Mesothelial cell of epicardium (in vitro differentiated cells): ENCODE measurements at regions not wholly inside any gene's neighbourhood (a gene's known extent, or its start where the extent isn't known, plus 50 kb on each side); places are given as distances from the start of the nearest gene placed in this dataset.

ENCODE experiments used
- DNase-seq, 2 experiments: peaks; one replicate each; pipeline ENCODE4 v3.0.0; 2021; ENCODE audit warnings: low spot score in 2 of 2; ENCODE audit not compliant: unreplicated experiment in 2 of 2
- H3K27ac Mint-ChIP-seq: 2 replicates; pipeline ENCODE4 v1.8.0; 2021; ENCODE audit warnings: mixed read lengths
- H3K27me3 Mint-ChIP-seq: 2 replicates; pipeline ENCODE4 v1.8.0; 2021; ENCODE audit warnings: low read depth, mixed read lengths
- H3K36me3 Mint-ChIP-seq: 2 replicates; pipeline ENCODE4 v1.8.0; 2021; ENCODE audit warnings: mixed read lengths
- H3K4me1 Mint-ChIP-seq: 2 replicates; pipeline ENCODE4 v1.8.0; 2021; ENCODE audit warnings: mixed read lengths
- H3K4me3 Mint-ChIP-seq: 2 replicates; pipeline ENCODE4 v1.8.0; 2021; ENCODE audit warnings: mild to moderate bottlenecking, moderate library complexity, mixed read lengths
- H3K9me3 Mint-ChIP-seq: 2 replicates; pipeline ENCODE4 v1.8.0; 2021; ENCODE audit warnings: mixed read lengths
- TF ChIP-seq, protein P1 (sequence below): fragments of 200-600 bp; sonication (generic); IDR thresholded peaks from one replicate; pipeline ENCODE4 v1.5.0; 2021; ENCODE audit warnings: antibody characterized with exemption; ENCODE audit not compliant: unreplicated experiment

DNA sequence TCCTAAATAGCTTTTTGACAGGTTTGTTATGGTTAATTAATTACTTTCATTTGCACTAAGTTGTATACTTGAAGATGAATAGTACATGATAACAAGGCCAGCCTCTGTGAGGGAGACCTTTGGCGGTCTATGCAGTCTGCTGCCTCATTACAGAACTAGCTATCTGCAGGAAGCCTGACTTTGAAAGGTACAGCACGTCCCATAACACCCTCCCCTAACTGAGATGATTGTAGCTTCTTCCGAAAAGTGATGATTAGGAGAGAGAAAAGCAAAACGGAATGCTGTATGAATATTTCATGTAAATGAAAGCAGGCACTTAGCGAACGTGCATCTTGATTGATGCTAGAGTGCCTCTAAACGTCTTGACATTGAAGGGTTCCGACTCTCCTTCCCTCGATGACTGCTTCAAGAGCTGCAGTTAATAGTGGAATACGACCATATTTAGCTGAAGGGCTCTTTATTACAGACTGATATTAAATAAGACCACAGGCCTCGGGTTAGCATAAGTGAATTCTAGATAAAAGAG lies 116.2 kb upstream of the TMCO5A start:
- DNase-seq = no peak
- no peak overlapping the region for H3K27ac Mint-ChIP-seq

DNA sequence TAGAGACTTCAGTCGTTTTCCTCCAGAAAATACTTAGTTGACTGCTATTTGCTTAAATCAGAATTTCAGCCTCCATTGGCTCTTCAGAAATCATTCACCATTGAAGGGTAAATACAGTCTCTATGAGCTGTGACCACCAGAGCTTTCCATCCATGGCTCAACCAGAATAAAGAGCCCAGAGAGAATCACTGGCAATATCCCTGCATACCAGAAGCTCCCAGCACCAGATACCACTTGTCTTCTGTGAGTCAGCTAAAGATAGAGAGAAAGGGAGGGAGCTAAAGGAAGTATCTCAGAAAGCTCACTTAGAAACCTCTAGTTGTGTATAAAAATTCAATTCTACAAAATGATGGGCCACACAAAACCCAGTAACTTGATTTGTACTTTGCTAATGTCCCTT lies 115.2 kb upstream of the TMCO5A start:
- H3K9me3 Mint-ChIP-seq = no peaks in the 10 kb centered on the region
- H3K27ac Mint-ChIP-seq = no peak overlapping the region
- no peak overlapping the region for H3K4me3 Mint-ChIP-seq
- peaks cover 4% of the 10 kb centered on the region for H3K4me1 Mint-ChIP-seq
- H3K27me3 Mint-ChIP-seq = no peaks in the 10 kb centered on the region
- no peak for DNase-seq
- H3K36me3 Mint-ChIP-seq = no peaks in the 10 kb centered on the region
- TF ChIP-seq, protein P1, sequence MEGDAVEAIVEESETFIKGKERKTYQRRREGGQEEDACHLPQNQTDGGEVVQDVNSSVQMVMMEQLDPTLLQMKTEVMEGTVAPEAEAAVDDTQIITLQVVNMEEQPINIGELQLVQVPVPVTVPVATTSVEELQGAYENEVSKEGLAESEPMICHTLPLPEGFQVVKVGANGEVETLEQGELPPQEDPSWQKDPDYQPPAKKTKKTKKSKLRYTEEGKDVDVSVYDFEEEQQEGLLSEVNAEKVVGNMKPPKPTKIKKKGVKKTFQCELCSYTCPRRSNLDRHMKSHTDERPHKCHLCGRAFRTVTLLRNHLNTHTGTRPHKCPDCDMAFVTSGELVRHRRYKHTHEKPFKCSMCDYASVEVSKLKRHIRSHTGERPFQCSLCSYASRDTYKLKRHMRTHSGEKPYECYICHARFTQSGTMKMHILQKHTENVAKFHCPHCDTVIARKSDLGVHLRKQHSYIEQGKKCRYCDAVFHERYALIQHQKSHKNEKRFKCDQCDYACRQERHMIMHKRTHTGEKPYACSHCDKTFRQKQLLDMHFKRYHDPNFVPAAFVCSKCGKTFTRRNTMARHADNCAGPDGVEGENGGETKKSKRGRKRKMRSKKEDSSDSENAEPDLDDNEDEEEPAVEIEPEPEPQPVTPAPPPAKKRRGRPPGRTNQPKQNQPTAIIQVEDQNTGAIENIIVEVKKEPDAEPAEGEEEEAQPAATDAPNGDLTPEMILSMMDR = no peak

More for the DNA sequence above, 116.2 kb upstream of the TMCO5A start:
- H3K4me3 Mint-ChIP-seq = no peak overlapping the region
- no peaks in the 10 kb centered on the region for H3K9me3 Mint-ChIP-seq
- peaks cover 4% of the 10 kb centered on the region for H3K4me1 Mint-ChIP-seq
- TF ChIP-seq, protein P1 = no peak
- no peaks in the 10 kb centered on the region for H3K27me3 Mint-ChIP-seq
- H3K36me3 Mint-ChIP-seq = no peaks in the 10 kb centered on the region

DNA sequence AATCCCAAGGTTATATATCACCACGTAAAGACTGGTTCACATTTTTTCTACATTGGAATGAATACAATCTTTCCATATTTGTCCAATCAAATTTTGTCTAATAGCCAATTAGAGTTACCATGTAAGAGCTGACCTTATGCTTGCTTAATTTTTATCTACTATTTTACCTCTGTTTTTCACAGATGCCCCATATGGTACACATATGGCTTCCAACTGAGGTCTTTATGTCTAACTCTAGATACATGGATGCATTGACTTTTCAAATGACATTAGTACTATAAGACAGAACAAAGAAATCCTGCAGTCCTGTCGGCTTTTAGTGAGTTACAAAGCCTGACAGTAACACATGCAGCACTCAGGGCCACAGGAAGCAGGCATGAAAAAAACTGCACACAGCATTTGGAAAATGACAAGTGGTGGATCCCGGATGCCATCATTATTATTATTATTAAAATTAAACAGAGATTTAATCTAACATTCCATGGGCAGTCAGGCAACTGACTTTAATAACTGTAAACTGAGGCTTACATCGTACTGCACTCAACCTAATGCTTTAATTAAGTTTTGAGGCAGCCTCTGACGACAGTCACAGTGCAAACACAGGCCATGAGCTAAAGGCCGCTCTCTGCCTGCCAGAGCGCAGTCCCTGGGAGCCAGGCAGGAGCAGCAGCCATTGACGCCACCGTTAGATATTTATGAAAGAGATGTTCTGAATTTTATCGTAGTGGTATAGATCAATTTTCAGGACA lies 113.9 kb upstream of the TMCO5A start:
- TF ChIP-seq, protein P1 = no peak
- Mint-ChIP-seq H3K4me1 (peaks cover 4% of the 10 kb centered on the region), H3K27me3 (no peaks in the 10 kb centered on the region), H3K36me3 (no peaks in the 10 kb centered on the region), H3K9me3 (no peaks in the 10 kb centered on the region), H3K27ac (no peak overlapping the region), H3K4me3 (no peak overlapping the region)
- no peak for DNase-seq

DNA sequence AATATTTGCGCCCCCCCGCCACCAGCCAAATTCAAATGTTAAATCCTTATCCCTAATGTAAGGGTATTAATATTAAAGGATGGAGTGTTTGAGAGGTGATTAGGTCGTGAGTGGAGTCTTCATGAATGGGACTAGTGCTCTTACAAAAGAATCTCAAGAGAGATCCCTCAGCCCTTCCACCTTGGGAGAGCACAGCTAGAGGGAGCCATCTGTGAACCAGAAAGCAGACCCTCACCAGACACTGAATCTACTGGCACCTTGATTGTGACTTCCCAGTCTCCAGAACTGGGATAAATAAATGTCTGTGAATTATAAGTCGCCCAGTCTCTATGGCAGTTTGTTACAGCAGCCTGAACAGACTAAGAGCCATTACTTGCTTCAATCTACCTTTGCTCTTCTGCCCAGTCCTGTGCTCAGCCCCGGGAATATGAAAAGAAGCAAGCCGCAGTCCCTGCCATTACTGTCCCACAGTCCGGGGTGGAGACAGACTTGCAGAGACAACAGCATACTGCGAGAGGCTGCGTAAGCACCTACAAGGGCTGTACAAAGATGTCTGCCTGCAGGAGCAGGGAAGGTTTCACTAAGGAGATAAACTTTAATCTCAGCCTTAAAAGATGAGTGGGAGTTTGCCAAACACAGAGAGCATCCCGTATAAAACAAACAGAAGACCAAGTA lies 110.7 kb upstream of the TMCO5A start:
- DNase-seq = no peak
- H3K27ac Mint-ChIP-seq = no peak overlapping the region
- TF ChIP-seq, protein P1 = no peak
- peaks cover 4% of the 10 kb centered on the region for H3K4me1 Mint-ChIP-seq
- no peaks in the 10 kb centered on the region for H3K27me3 Mint-ChIP-seq
- H3K36me3 Mint-ChIP-seq = no peaks in the 10 kb centered on the region
- no peaks in the 10 kb centered on the region for H3K9me3 Mint-ChIP-seq
- H3K4me3 Mint-ChIP-seq = no peak overlapping the region

DNA sequence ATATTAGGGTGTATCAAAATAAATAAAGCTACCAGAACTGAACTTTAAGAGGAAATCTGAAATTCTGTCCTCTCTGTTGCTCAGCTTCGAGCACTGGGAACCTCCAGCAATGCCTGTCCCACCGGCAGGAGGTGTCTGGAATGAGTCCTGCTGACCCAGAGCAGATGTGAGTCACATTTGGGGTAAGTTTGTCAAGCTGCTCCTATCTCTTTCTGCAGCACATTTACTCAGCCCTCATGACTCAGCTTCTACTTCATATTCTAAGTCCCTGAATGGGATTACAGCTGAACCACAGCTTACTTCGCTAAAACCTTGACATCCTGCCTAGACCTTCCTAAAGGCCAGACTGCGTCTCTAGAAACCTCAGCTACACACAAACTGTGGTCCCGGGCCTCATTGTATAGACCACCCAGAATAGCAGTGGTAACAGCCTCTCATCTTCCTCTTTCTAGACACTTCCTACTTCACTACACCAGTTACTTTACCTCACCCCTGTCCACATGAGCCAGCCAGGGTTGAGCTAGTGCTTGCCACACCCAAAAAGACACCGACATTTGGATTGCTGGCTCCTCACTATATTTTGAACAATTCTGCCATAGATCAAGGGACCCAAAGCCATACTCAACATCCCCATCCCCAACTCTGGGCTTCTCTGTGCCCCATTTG lies 109.6 kb upstream of the TMCO5A start:
- Mint-ChIP-seq H3K9me3 (no peaks in the 10 kb centered on the region), H3K27ac (no peak overlapping the region), H3K4me3 (no peak overlapping the region), H3K27me3 (no peaks in the 10 kb centered on the region), H3K4me1 (no peaks in the 10 kb centered on the region), H3K36me3 (no peaks in the 10 kb centered on the region)
- TF ChIP-seq, protein P1 = no peak
- DNase-seq = no peak
